Memory B cell (primary cell): ENCODE measurements at regions not wholly inside any gene's neighbourhood (a gene's known extent, or its start where the extent isn't known, plus 50 kb on each side); places are given as distances from the start of the nearest gene placed in this dataset.

ENCODE experiments used
- ATAC-seq: fragments of 150-1000 bp; cut with Tn5 transposase; 2 replicates; pipeline ENCODE4 v1.10.0; 2021; ENCODE audit warnings: low read depth, mild to moderate bottlenecking, moderate library complexity
- DNase-seq, 2 donors: peaks; one replicate each; pipeline ENCODE4 v3.0.0; 2022; ENCODE audit warnings: low spot score in 2 of 2
- H3K27ac Mint-ChIP-seq: one replicate; pipeline ENCODE4 v1.8.0; 2022; ENCODE audit warnings: mild to moderate bottlenecking, moderate library complexity, mixed read lengths
- H3K27me3 Mint-ChIP-seq: one replicate; pipeline ENCODE4 v1.8.0; 2022; ENCODE audit warnings: mixed read lengths
- H3K36me3 Mint-ChIP-seq: one replicate; pipeline ENCODE4 v1.8.0; 2022; ENCODE audit warnings: mild to moderate bottlenecking, mixed read lengths
- H3K4me1 Mint-ChIP-seq: one replicate; pipeline ENCODE4 v1.8.0; 2022; ENCODE audit warnings: mixed read lengths
- H3K4me3 Mint-ChIP-seq: one replicate; pipeline ENCODE4 v1.8.0; 2022; ENCODE audit warnings: mild to moderate bottlenecking, moderate library complexity, mixed read lengths
- H3K9me3 Mint-ChIP-seq: one replicate; pipeline ENCODE4 v1.8.0; 2022; ENCODE audit warnings: mixed read lengths

DNA sequence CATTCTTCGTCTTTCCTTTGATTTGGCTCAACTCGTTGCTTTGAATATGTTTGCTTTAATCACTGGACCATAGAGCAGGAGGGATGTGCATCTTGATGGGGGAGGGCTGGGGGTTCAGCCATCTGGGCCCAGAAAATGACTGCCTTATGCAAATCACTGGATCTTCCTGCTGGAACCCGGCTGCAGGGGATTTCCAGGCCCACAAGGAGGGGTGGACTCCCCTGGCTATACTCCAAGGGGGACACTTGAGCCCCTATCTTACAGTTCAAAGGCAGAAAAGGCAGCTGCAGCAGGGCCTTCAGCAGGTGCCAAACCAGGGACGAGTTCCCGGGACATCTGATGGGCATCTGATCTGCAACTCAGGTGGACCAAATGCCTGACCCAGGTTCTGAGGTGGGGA is 122.5 kb downstream of the DICER1 start:
- H3K27ac Mint-ChIP-seq: no peak overlapping the region
- H3K4me1 Mint-ChIP-seq: no peaks in the 10 kb centered on the region
- no peak for DNase-seq
- no peak overlapping the region for H3K4me3 Mint-ChIP-seq
- H3K27me3 Mint-ChIP-seq: peaks cover 7% of the 10 kb centered on the region
- peaks cover 2% of the 10 kb centered on the region for H3K36me3 Mint-ChIP-seq
- peaks cover 3% of the 10 kb centered on the region for H3K9me3 Mint-ChIP-seq
- no peak for ATAC-seq

DNA sequence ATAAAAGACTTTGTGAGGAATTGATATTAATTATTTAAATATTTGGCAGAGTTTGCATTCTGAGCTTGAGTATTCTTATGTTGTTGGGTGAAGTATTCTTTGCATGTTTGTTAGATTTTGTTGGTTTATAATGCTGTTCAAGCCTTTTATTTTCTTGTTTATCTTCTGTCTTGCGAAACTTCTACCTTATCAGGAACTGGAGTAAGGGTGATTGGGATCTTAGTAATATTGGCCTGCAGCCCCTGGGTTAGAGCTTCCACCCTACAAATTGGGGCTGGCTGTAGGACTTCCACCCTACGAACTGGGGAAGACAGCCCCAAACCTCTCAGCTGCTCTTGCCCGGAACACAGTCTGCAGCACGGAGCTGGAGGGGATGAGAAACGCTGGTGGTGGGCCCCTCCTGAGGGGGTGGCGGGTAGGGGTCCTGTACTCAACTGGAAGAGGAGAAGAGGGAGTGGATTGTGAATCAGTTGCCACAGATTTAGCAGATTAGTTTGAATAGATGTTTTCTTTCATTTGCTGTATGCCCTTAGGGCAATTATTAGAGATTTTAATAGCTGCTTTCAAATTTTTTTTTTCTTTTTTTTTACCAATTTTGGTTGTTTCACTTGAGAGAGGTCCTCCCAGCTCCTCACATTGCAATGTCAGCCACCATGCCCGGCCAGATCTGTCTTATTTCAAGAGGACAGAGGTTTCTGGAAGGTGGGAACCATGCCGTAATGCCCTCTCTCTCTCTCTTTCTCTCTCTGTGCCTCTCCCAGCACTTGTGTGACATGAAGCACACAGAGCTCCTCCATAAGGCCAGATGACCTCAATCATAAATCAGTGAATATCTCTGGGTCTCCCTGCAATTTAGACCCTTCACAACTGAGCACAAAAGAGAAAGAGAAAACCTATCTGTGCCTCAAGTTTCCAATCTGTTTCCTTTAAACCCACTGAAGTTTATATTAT is 123.4 kb downstream of the DICER1 start:
- Mint-ChIP-seq H3K36me3 (peaks cover 2% of the 10 kb centered on the region), H3K9me3 (peaks cover 8% of the 10 kb centered on the region), H3K4me1 (no peaks in the 10 kb centered on the region), H3K4me3 (no peak overlapping the region), H3K27me3 (peaks cover 5% of the 10 kb centered on the region), H3K27ac (no peak overlapping the region)
- ATAC-seq (no peak), DNase-seq (no peak)

DNA sequence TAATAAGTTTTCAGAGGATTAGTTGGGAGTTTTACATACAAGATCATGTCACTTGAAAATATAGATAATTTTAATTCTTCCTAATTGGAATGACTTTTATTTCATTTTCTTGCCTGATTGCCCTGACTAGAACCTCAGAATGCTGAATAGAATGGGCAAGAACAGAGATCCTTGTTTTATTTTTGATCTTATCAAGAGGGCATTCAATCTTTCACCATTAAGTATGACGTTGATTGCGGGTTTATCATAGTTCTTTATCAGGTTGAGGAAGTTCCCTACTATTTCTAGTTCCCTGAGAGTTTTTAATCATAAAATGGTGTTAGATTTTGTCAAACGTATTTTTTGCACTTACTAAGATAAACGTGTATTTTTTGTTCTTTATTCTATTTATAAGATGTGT is 124.3 kb downstream of the DICER1 start:
- Mint-ChIP-seq H3K4me3 (no peak overlapping the region), H3K36me3 (peaks cover 2% of the 10 kb centered on the region), H3K4me1 (no peaks in the 10 kb centered on the region), H3K27me3 (peaks cover 7% of the 10 kb centered on the region), H3K9me3 (peaks cover 8% of the 10 kb centered on the region), H3K27ac (no peak overlapping the region)
- no peak for DNase-seq
- no peak for ATAC-seq

DNA sequence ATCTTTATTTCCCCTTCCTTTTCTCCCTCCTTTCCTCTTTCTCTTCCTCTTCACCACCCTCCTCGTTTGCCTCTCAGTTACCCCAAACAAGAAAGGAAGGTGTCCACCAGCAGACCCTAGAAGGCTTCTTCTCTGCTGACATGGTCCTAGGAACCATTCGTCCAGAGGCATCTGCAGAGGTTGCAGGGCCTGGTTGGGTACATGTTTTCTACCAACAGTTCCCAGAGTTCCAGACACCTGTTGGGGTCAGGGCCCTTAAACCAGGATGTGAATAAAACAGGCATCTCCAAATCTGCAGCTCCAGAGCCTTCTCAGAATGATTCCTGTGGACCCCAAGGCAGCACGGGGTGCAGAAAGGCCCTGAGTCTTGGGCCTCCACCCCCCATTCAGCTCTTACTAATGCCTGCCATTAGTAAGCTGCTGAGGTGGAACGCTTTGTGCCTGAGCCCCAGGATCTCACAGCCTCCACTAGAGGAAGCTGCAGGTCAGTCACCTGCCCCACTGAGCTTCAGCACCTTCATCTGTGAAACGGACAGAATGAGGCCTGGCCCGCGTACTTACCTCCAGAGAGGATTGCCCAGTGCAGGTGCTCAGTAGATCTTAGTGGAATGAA is 130.4 kb downstream of the DICER1 start:
- H3K4me1 Mint-ChIP-seq: no peaks in the 10 kb centered on the region
- no peaks in the 10 kb centered on the region for H3K36me3 Mint-ChIP-seq
- H3K4me3 Mint-ChIP-seq: no peak overlapping the region
- no peak for ATAC-seq
- H3K27ac Mint-ChIP-seq: no peak overlapping the region
- no peak for DNase-seq
- peaks cover 7% of the 10 kb centered on the region for H3K9me3 Mint-ChIP-seq
- peaks cover 12% of the 10 kb centered on the region for H3K27me3 Mint-ChIP-seq

DNA sequence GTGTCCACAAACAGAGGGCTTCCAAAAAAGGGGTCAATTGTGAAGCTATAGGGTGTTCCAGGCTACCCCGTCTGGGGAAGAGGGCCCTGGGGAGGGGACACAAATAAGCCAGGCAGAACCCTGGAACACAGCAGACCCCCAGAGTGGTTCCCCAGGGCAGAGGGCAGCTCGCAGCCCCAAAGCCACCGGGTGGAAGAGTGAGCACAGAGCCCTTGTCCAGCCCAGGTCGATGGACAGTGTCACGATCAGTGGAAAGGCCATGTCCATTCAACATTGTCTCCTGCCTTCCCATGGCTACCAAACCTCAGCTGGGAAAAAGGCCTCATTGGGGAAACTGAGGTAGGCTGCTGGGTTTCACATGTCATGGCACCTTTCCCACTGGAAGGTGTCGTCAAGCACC is 131.4 kb downstream of the DICER1 start:
- Mint-ChIP-seq H3K4me3 (no peak overlapping the region), H3K27ac (no peak overlapping the region), H3K36me3 (peaks cover 2% of the 10 kb centered on the region), H3K4me1 (no peaks in the 10 kb centered on the region), H3K27me3 (peaks cover 12% of the 10 kb centered on the region), H3K9me3 (peaks cover 11% of the 10 kb centered on the region)
- ATAC-seq (no peak), DNase-seq (no peak)

DNA sequence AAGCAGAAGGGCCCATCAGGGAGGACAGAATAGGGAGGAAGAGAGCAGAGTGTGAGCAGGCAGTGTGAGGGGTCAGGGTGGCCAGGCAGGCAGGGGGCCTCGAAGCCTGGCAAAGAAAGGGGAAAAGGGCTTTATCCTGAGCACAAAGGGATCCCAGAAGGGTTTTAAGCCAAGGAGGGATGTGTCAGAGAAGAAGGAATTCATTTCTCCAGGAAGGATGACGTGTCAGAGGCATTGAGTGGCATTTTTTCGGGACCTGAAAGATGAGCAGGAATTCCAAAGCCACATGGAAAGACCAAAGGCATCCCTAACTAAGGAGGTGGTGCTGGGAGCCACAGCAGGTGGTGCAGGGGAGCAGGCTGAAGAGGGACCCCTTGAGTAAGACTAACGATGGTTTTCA is 132.1 kb downstream of the DICER1 start:
- H3K27ac Mint-ChIP-seq: no peak overlapping the region
- H3K4me3 Mint-ChIP-seq: no peak overlapping the region
- DNase-seq (no peak), ATAC-seq (no peak)
- peaks cover 12% of the 10 kb centered on the region for H3K27me3 Mint-ChIP-seq
- peaks cover 11% of the 10 kb centered on the region for H3K9me3 Mint-ChIP-seq
- no peaks in the 10 kb centered on the region for H3K4me1 Mint-ChIP-seq
- peaks cover 2% of the 10 kb centered on the region for H3K36me3 Mint-ChIP-seq

DNA sequence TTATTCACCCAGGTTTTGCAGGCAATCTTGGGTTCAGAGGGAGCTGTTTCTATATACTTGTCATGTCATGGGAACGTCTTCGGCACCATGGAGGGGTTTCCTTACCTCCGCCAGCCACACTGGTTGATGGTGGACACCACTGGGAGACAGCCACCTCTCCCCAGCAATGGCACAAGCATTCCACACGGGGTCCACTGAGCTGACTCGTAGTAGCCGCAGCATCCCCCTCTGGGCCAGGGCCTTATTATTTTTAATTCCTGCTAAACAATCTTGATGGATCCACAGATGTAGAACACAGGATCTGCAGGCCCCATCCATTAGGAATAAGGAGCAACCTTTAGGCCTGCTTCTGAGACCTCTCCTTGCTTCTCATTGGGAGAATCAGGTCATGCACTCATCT is 132.9 kb downstream of the DICER1 start:
- Mint-ChIP-seq H3K27ac (no peak overlapping the region), H3K4me1 (no peaks in the 10 kb centered on the region), H3K36me3 (peaks cover 2% of the 10 kb centered on the region), H3K27me3 (peaks cover 14% of the 10 kb centered on the region), H3K4me3 (no peak overlapping the region), H3K9me3 (peaks cover 9% of the 10 kb centered on the region)
- DNase-seq: no peak
- no peak for ATAC-seq

DNA sequence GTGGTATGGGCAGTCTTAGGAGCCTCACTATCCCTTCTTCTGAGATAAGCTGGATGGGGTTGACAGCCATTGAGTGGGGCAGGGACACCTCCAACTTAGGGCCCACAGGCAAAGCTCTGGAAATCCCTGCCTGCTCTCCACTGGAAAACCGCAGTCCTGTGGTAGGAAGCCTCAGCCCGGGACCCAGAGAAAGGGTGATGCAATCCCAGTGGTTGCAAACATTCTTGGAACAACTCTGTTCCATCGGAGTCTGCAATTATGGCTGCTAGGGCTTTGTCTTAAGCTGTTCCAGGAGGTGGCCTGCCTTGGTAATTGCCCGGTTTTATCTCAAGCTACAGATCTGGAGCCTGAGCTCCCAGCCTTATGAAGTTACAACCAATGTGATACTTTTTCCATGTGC is 133.4 kb downstream of the DICER1 start:
- H3K27ac Mint-ChIP-seq: no peak overlapping the region
- no peak for ATAC-seq
- H3K4me1 Mint-ChIP-seq: no peaks in the 10 kb centered on the region
- H3K36me3 Mint-ChIP-seq: peaks cover 2% of the 10 kb centered on the region
- no peak overlapping the region for H3K4me3 Mint-ChIP-seq
- no peak for DNase-seq
- peaks cover 6% of the 10 kb centered on the region for H3K9me3 Mint-ChIP-seq
- H3K27me3 Mint-ChIP-seq: peaks cover 15% of the 10 kb centered on the region

DNA sequence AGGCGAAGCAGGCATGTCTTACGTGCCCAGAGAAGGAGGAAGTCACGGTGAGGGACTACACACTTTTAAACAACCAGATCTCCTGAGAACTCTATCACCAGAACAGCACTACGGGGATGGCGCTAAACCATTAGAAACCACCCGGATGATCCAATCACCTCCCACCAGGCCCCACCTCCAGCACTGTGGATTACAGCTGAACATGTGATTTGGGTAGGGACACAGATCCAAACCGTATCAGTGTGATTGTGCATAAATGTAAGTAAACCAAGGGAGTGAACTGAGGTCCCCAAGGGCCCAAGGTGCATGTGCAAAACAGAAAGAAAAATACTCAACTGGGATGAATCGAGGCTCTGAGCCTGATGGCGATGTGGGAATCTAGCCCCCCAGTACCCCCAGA is 134.2 kb downstream of the DICER1 start:
- DNase-seq (no peak), ATAC-seq (no peak)
- Mint-ChIP-seq H3K4me1 (no peaks in the 10 kb centered on the region), H3K36me3 (peaks cover 2% of the 10 kb centered on the region), H3K27me3 (peaks cover 14% of the 10 kb centered on the region), H3K27ac (no peak overlapping the region), H3K4me3 (no peak overlapping the region), H3K9me3 (peaks cover 6% of the 10 kb centered on the region)

DNA sequence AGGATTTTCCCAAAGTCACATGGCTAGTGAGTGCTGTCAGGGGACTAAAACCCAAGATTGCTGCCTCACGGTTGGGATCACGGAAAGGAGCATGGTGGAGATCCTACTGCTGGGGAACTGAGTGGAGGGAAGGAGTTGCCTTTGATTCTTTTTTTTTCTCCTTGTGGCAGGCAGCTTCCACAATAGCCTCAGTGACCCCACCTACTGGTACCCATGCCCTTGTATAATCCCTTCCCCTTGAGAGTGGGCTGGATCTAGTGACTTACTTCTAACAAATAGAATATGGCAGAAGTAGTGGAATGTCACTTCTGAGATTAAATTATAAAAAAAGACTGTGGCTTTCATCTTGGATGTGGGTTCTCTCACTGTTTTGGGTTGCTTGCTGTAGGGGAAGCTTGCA is 135.7 kb downstream of the DICER1 start:
- Mint-ChIP-seq H3K4me1 (no peaks in the 10 kb centered on the region), H3K27me3 (peaks cover 10% of the 10 kb centered on the region), H3K9me3 (peaks cover 6% of the 10 kb centered on the region), H3K36me3 (peaks cover 2% of the 10 kb centered on the region), H3K4me3 (no peak overlapping the region), H3K27ac (no peak overlapping the region)
- DNase-seq: no peak
- no peak for ATAC-seq

DNA sequence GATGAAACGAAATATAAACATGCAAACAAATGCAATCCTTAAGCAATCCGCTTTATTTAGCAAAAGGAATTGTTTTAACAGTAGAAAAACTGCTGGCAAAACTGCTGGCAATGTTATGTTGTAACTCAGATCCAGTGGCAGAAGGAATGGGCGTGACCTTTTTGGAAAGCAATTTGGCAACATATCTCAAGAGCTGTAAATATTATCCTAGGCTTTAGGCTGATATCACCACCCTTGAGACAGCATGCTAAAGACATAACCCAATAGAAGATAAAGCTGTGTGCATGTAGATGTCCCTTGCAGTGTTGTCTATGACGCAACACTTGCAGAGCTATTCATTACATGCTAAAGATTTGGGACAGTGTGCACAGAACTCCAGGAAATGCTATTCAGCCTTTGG is 138.5 kb downstream of the DICER1 start:
- Mint-ChIP-seq H3K4me3 (no peak overlapping the region), H3K27ac (no peak overlapping the region), H3K4me1 (no peaks in the 10 kb centered on the region), H3K9me3 (peaks cover 6% of the 10 kb centered on the region), H3K36me3 (peaks cover 2% of the 10 kb centered on the region), H3K27me3 (peaks cover 4% of the 10 kb centered on the region)
- ATAC-seq (no peak), DNase-seq (no peak)

DNA sequence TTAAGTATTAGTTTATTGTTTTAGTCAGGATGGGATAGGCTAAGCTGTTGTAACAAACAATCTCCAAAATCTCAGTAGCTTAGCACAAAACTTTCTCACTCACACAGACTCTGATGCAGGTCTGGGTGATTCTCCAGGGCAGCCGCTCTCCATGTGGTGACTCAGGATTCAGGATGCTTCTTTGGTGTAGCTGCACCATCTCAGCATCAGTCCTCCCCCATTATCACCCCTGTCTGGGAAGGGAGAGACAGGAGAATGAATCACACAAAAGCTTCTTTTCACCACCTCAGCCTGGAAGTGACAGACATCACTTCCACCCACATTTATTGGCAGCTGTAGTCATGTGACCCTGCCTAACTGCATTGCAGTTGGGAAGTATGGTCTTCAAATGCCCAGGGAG is 142.3 kb downstream of the DICER1 start:
- ATAC-seq (no peak), DNase-seq (no peak)
- H3K9me3 Mint-ChIP-seq: no peaks in the 10 kb centered on the region
- no peak overlapping the region for H3K4me3 Mint-ChIP-seq
- peaks cover 6% of the 10 kb centered on the region for H3K27me3 Mint-ChIP-seq
- no peaks in the 10 kb centered on the region for H3K36me3 Mint-ChIP-seq
- no peaks in the 10 kb centered on the region for H3K4me1 Mint-ChIP-seq
- no peak overlapping the region for H3K27ac Mint-ChIP-seq

DNA sequence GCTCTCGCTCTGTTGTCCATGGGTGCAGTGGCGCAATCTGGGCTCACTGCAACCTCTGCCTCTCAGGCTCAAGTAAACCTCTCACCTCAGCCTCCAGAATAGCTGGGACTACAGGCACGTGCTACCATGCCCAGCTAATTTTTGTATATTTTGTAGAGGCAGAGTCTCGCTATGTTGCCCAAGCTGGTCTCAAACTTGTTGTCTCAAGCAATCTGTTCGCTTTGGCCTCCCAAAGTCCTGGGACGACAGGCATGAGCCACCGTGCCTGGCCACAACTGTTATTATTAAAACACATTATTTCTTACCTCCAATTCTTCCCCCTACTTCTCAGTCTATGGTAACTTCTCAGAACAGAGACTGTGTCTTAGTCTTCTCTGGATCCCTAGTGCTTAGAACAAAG is 143.3 kb downstream of the DICER1 start:
- Mint-ChIP-seq H3K9me3 (no peaks in the 10 kb centered on the region), H3K27ac (no peak overlapping the region), H3K4me3 (no peak overlapping the region), H3K27me3 (peaks cover 8% of the 10 kb centered on the region), H3K4me1 (no peaks in the 10 kb centered on the region), H3K36me3 (no peaks in the 10 kb centered on the region)
- ATAC-seq (no peak), DNase-seq (no peak)

DNA sequence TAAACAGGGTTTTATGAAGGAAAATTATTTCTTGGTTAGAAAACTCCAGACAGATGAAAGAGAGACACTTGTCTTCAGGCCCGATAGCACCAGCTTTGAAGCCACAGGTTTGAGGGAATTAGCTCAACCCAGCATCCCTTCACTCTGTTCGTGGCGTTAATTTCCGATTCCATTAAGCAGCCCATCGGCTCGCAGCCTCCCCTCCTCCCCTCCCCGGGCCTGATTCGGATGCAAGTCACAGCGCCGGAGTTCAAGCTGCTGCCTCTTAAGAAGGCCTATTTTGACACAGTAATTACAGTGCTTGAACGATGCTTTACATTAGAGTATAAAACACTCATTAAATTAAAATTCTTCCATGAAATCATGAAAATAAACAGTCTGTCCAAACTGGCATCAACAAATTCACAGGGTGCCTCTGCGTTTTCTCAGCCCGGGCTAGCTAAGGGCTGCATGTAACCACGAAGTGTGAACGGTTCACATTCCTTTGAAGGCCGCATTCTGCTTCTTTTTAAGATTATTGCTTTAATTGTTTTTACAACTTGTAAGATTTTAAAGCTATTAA is 145.8 kb downstream of the DICER1 start:
- peaks cover 11% of the 10 kb centered on the region for H3K27me3 Mint-ChIP-seq
- H3K9me3 Mint-ChIP-seq: no peaks in the 10 kb centered on the region
- H3K4me3 Mint-ChIP-seq: no peak overlapping the region
- no peak overlapping the region for H3K27ac Mint-ChIP-seq
- no peaks in the 10 kb centered on the region for H3K4me1 Mint-ChIP-seq
- DNase-seq (no peak), ATAC-seq (no peak)
- no peaks in the 10 kb centered on the region for H3K36me3 Mint-ChIP-seq
